GM18868 (cell line): ENCODE measurements at regions not wholly inside any gene's neighbourhood (a gene's known extent, or its start where the extent isn't known, plus 50 kb on each side); places are given as distances from the start of the nearest gene placed in this dataset.

Experiments used
- ATAC-seq: cut with Tn5 transposase; IDR thresholded peaks from one replicate; pipeline ENCODE4 v1.9.1; 2021; ENCODE audit warnings: mild to moderate bottlenecking, moderate library complexity; ENCODE audit not compliant: unreplicated experiment

DNA sequence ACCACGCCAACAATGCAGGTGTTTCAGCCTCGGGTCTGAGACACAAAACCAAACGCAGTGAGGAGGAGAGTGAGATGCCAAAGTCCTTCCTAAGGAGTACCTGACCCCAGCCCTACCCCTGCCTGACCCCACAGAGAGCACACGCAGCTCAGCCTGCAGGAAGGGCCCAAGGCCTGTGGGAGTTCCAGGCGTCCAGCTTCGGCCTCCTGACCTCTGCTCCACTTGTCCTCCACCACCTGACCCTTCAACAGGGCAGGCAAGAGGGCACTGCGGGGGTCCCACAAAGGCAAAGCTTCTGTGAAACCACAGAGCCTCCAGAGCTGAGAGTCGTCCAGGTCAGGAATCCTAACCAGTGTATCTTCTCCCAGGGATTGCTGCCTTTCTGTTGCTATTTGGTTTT is 122.0 kb upstream of the PPP2R2D start:
- ATAC-seq, result no peak

DNA sequence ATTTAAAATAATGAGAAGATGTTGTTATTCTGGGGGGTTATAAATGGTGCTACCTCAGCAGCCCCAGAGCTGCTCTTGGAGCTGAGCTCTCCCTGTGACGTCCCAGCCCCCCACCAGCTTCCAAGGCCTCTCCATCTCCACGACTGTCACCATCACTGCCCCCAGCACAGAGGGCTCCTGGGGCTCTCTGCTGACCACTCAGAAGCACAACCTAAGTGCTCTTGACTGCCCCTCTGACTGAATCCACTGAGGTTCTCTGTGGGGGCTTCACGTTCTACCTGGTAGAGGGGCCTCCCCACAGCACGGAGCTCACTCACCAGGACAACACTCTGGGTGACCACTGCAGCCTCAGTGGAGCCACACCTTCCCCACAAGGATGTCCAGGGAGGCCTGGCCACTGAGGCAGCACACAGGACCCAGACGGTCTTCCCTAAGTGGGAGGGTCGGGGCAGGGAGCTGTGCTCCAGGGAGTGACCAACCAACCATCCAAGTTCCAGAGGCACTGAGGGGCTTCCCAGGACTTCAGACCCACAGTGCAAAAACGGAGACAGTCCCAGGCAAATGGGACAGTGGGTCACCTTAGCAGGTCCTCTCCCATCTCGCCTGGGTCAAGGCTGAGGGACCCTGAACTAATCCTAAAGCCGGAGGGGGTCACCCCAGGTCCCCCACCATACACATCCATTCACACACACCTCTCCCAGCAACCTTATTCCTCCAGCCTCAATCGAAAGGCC is 121.0 kb upstream of the PPP2R2D start:
- no peak for ATAC-seq

DNA sequence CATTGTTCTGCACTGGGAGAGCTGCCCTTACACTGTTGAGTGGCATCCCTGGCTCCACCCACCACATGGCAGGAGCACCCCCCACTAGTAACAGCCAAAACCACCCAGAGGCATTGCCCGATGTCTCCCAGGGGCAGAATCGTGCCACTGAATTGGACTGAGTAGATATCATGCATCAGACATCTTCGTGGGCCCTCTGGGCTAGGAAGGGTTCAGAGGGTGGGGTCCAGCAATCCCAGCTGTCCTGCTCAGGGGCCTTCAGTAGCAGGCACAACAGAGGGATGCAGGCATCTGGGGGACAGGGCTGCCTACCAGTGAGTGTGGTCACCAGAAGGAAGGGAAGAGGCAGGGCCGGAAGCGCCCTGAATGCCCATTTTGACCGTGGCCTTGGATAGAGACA is 119.7 kb upstream of the PPP2R2D start:
- ATAC-seq, result no peak

DNA sequence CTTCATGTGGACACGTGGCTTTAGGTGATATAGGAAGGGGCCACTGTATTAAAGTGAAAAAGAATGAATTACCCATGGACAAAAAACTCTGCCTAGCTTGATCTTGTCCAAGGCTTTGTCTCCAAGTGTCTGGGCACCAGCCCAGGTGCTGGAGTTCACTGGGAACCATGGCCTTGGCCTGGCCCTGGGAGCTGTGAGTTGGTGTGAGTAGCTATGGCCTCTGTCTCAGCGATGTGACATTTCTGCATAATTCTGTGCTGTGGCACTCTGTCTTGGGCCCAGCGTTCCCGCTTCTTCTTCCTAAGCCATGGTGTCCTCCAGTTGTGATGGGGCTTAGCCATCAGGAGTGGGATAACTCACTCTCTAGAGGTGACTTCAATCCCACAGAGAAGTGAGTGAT is 119.0 kb upstream of the PPP2R2D start:
- no peak for ATAC-seq

DNA sequence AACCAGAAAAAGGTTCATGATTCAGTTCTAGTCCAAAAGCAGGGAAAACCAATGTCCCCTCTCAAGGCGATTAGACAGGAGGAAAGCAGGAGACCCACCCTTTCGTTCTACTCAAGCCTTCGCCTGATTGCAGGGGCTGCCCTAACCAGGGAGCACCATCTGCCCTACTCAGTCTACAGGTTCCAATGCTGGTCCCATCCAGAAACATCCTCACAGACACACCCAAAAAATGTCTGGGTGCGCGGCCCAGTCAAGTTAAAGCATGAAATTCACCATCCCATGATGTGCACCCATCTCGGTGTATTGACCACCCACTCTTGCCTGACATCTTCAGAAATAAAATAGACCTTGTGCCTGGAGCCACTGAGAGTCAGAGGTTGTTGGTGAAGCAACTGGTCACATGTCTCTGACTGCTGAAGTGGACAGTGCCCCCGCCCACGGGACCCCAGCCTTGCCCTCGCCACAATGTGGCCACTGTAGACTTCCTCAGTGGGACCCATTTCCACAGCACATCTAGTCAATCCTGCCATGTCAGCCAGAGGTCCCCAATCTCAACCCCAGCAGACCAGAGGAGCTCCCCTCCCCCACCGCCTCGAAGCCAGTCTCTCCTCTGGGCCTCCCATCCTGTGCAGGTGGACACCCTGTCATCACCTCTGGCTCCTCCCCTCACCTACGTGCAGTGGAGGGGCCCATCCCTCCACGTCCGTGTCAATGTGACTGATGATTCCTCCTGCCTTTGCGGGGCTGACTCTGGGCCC is 116.3 kb upstream of the PPP2R2D start:
- no peak for ATAC-seq

DNA sequence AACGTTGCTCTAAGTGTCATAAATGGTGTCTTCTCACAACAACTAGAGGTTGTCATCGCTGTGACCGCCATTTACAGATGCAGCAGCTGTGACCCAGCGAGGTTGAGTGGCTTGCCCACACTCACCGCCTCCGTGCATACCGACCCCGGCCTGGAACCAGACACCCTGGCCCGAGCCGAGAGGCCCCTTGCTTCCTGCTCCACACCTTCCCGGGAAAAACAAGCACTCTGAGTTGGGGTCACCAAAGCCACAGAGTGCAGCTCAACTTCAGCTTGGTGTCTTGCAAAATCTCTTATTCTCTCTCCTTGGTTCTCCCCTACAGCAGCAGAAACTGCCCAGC is 115.7 kb upstream of the PPP2R2D start:
- no peak for ATAC-seq

DNA sequence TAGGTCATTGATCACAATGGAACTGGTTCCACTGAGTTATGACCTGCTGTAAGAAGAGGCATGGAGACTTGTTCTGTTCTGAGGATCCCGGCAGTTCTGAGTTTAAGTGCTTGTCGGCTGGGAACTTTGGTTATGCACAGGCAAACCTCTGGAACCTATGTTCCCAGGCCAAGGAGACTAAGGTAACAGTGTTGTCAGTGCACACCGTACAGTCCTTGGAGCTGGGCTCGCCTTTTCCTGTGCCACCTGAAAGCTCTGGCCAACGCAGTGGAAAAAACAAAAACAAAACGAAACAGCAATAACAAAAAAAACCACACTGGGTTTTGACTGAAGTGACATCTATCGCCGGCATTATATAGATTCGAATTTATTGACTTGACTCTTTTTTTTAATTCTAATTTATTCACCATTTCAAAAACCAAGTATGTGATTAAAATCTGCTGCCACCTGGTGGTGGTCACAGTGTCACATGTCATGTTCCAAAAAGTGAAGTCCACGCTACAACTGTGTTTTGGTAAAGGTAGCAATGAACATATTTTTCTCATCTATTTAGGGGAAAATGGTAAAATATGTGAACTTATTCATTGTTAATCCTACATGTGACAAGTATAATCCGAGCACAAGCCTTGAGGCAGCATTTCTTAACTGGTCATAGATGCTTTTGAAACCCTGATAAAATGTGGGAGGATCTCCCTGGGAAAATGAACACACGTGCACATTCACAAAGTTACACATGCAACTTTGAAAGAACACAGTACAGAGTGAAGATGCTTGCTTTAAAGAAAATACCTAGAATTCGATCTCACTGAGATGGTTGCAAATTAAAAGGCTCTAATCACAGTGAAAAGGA is 113.8 kb upstream of the PPP2R2D start:
- no peak for ATAC-seq

DNA sequence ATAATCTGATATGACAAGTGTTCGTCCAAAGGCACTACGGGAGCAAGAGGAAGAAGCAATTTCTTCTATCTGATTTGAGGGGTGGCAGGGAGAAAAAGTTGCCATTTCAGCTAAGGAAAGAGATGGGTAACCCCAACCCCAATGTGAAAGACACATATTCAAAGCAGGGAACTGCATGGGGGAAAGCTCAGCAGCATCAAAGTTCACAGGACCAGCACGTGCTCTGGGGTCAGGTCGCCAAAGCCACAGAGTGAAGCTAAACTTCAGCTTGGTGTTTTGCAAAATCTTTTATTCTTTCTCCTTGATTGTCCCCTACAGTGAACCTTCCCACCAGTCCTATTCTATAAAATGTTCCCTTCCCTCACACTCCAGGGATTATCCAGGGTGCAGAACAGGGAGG is 112.8 kb upstream of the PPP2R2D start:
- ATAC-seq, result no peak

DNA sequence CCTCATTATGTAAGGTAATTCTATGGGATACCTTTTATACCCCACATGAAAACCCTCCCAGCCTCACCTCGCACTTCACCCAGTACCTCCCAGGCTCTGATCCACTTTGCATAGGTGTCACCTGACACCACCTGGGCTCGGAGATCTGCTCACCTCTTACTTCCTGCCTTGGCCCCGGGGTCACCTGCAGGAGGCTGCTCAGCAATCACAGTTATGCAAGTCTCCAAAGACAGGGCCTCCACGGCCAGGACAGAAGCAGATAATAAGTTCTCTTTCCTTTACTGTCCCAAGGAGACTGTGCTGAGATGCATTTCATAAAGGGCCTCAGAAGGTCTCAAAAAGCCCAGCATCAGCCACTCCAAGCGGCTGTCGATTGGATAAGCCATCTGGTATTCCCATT is 112.4 kb upstream of the PPP2R2D start:
- ATAC-seq, result no peak

DNA sequence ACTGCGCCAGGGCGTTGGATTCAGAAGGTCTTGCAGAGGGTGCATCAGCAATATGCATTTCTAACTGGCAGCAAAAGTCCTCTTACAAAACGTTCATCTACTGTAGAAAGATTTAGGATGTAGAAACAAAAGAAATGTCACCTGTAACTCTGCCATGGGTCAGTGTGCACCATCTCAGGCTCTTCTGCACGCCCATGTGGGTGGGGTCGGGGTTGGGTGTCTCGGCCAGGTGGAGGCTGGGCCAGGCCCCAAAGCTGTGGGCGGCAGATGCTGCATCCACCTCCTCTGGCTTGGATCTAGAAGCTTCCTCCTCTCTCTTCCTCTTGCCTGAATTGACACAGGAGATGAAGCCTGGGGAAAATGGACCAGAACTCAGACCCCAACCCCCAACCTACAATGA is 111.3 kb upstream of the PPP2R2D start:
- no peak for ATAC-seq

DNA sequence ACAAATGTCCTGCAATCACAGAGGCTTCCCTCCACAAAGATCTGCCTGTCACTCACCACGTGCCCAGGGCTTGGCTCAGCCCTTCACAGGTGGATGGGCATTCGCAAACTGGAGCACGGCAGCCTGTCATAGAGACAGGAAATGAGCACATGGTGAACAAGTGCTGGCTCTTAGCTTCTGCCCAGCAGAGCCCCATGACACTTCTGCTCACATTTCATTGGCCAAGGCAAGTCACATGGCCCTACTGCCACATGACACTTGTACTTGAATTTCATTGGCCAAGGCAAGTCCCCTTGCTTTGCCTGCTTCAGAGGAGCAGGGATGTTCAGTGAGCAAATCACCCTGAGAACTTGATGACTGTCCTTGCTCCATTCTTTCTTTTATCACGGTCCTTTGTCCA is 110.8 kb upstream of the PPP2R2D start:
- no peak for ATAC-seq

DNA sequence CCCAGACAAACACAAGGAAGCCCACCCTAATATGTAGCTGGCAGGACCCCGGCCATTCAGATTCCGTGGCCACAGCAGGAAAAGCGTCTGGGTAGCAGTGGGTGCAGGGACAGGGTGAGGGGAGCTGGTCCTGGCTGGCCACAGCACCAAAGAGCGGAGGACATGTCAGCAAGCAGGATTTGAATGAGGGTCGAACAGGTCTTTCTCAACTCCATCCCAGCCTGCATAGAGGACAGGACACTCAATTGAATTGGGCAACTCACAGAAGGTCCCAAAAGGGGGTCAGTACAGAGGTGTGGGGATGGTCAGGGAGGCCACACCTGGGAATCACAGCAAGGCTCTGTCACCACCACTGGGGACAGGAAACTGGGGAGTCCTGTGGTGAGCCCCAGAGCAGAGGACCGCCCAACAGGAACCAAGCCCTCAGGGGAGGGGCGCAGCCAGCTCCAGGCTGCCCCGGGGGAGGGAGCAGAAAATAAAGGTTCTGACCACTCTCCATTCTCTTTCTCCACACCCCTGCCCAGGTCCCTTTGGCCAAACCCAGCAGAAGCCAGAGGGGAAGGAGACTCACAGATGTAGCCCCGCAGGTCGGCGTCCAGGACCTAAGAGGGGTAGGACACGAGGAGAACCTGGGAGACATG is 108.7 kb upstream of the PPP2R2D start:
- no peak for ATAC-seq

DNA sequence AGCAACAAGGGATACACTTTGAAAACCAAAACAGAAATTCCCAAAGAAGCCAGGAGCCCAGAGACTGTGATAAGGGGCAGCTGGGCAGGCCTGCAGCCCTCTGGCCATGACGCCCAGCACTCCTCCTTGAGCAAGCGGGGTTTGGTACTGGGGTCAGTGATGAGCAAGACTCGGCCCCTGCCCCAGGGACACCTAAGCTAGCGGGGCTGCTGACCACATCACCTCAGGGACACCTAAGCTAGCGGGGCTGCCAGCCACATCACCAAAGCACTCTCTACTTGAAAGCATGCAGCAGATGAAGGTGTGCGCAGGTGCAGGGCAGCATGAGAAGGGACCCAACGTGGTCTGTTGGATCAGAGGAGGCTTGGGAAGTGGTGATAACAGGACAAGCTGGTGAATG is 108.0 kb upstream of the PPP2R2D start:
- no peak for ATAC-seq

DNA sequence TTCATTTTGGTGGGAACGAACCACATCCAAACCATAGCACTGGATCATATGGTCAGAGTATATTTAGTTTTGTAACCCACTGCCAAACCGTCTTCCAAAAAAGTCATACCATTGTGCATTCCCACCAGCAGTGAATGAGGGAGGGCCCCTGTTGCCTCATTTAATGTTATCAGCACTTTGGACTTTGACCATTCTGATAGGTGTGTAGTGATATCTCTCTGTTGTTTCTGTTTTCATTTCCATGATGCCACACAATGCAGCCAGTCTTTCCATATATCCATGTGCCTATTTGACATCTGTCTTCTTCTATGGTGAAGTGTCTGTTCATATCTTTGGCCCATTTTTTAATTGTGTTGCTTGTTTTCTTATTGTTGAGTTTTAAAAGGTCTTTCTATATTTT is 105.0 kb upstream of the PPP2R2D start:
- ATAC-seq, result no peak

DNA sequence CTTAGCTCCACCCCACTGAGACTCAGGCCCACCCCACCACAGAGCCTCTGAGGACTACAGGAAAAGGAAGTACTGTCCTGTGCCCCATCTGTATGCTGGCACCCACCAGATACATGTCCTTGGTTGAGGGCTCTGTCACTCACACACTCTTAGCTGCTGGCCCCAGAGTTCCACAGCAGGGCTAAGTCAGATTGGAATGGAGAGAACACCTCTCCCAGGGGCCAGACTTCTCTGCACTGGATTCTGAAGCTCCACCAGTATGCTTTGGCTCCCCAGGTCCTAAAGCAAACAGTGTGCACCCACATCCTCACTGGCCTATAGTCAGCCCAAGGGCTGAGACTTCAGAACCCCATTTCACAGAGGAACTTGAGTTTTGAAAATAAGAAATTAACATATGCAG is 103.2 kb upstream of the PPP2R2D start:
- ATAC-seq, result no peak

DNA sequence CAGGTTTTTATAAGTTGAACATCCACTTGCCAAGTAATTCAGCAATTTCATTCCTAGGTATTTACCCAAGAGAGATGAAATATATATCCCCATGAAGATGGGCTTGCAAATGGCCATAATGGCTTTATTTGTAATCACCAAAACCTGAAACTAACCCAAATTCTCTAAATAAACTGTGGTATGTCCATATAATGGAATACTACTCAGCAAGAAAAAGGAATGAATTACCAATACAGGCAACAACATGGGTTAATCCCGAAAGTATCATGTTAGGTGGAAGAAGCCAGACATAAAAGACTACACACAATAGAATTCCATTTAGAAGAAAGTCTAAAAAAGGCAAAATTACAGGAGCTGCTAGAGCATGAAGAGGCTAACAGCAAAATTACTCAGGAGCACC is 101.4 kb upstream of the PPP2R2D start:
- no peak for ATAC-seq

DNA sequence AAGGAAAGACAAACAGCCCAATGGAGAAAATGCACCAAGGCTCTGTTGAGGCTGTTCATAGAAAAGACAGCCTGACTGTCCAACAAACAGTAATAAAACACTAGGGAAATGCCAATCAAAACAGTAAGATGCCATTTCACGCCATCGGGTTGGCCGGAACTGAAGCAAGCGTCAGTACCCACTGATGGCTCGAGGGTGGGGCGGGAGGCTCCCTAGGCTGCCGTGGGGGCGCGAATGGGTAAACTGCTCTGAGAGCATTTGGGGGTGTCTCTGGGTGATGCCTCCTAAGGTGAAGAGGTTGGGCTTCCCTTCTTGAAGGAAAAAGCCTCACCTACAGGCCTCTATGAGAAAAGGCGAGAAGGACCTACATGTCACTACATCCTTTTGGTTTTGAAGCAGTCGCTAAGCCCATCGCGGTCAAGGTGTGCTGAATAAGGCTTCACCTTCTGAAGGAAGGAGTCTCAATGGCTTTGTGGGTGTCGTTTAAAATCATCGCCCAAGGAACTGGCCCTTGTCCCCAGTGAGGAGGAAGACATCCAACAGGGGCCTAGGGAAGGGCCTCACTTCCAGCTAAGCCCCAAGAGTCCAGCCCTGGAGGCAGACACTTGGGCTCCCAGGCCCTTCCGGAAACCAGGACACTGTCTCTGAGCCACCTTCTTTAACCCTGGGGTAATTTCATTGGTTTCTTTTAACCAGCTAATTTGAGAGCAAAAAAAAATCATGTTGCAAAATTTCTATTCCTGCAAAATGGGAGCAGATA is 98.5 kb upstream of the PPP2R2D start:
- no peak for ATAC-seq

DNA sequence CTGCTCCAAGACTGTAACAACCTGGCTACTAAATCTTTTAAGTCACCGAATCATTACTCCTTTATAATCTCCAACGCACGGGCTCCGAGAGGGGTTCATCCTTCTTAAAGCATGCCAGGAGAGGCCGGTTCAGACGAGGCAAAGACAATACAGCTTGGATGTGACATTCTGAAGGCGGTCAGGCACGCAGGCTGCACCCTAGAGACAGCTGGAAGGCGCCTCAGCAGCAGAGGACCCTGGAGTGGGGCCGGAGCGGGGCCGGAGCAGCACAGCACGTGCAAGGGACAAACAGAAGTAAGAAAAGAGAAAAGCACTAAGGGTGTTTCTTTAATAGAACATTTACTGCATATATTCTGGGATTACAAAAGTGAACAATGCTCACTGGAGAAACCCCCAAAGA is 97.8 kb upstream of the PPP2R2D start:
- no peak for ATAC-seq

DNA sequence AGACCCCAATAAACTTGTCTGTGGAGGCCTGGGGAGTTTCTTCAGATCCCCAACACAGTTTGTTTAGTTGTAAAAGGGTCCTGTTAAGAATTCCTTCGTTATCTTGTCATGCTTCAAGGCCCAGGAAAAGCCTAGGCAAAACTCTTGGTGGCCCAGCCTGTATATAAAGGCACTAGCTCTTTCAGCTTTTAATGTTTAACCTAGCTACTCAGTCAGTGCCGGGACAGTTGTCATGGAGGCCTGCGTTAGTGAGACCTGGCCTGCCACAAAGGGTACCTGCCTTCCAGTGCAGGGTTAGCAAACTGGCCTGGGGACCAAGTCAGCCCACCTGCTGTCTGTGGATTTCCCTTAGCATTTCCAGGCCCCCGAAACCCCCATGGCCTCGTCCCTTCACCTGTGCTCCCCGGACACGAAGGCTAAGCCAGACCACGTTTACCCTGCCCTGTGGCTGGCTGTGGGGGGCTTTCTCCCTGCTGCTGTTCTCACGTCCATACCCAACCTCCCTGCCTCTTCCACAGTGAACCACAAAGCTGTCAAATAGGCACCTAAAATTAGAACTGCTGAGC is 96.9 kb upstream of the PPP2R2D start:
- no peak for ATAC-seq

DNA sequence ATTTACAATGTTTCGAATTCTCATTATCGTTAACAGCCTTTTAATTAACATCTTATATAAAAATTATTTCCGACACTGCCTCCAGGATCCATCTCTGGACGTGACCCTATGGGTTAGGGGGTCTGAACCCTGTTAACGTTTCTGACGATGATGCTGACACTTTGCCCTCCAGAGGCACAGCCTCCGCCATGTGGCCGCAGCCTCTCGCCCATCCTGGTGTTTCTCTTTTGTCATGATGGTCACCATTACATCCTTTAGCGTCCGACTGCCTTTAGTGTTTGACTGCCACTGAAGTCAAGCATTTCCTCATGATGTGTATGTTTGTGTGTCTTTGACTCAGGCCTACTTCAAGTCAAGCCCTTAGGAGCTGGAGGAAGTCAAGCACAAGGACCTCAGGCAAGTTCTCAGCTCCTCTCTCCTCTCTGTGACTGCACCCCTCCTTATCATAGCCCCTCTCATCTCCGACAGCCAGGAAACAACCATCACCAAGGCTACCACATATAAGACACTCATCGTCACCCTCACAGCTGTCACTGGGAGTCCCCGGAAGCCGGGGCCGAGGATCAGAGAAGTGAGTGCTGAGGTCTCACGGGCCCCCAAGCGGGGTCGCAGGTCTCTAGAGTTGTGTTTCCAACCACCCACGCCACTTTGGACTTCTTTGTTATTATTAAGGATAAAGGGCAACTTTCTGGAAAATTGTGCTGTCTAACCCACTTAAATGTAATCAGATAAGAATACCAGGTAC is 96.1 kb upstream of the PPP2R2D start:
- ATAC-seq, result no peak
